HG03039 (cell line): ENCODE measurements at regions not wholly inside any gene's neighbourhood (a gene's known extent, or its start where the extent isn't known, plus 50 kb on each side); places are given as distances from the start of the nearest gene placed in this dataset.

ENCODE experiments used
- ATAC-seq: cut with Tn5 transposase; IDR thresholded peaks from one replicate; pipeline ENCODE4 v1.9.1; 2021; ENCODE audit warnings: mild to moderate bottlenecking, moderate library complexity; ENCODE audit not compliant: unreplicated experiment

GRCh38 chr4:186886759-186887158, 163.1 kb upstream of the FAT1 start:
- no peak for ATAC-seq

- no peak for ATAC-seq
These were observed 163.6 kb upstream of the FAT1 start for GRCh38 chr4:186887291-186887700.

- ATAC-seq = no peak
These were observed 164.1 kb upstream of the FAT1 start for GRCh38 chr4:186887752-186888151.

GRCh38 chr4:186889876-186890643, 166.4 kb upstream of the FAT1 start:
- no peak for ATAC-seq

- no peak for ATAC-seq
These were observed 168.3 kb upstream of the FAT1 start for GRCh38 chr4:186891859-186892486.

GRCh38 chr4:186898367-186898766, 174.7 kb upstream of the FAT1 start:
- ATAC-seq = no peak

- no peak for ATAC-seq
These were observed 176.7 kb upstream of the FAT1 start for GRCh38 chr4:186900232-186900900.

GRCh38 chr4:186900984-186901383, 177.3 kb upstream of the FAT1 start:
- no peak for ATAC-seq

GRCh38 chr4:186901850-186902249, 178.2 kb upstream of the FAT1 start:
- no peak for ATAC-seq

GRCh38 chr4:186902361-186902760, 178.7 kb upstream of the FAT1 start:
- ATAC-seq = no peak

GRCh38 chr4:186904101-186904500, 180.4 kb upstream of the FAT1 start:
- no peak for ATAC-seq

GRCh38 chr4:186906722-186907121, 183.1 kb upstream of the FAT1 start:
- ATAC-seq = no peak

GRCh38 chr4:186910385-186910784, 186.7 kb upstream of the FAT1 start:
- no peak for ATAC-seq

- ATAC-seq = no peak
These were observed 188.9 kb upstream of the FAT1 start for GRCh38 chr4:186912606-186913005.

- no peak for ATAC-seq
These were observed 192.2 kb upstream of the FAT1 start for GRCh38 chr4:186915816-186916215.

GRCh38 chr4:186917136-186917535, 193.5 kb upstream of the FAT1 start:
- no peak for ATAC-seq

GRCh38 chr4:186918466-186918865, 194.8 kb upstream of the FAT1 start:
- ATAC-seq = no peak

- no peak for ATAC-seq
These were observed 195.7 kb upstream of the FAT1 start for GRCh38 chr4:186919340-186919739.

GRCh38 chr4:186920483-186920882, 196.8 kb upstream of the FAT1 start:
- no peak for ATAC-seq

- no peak for ATAC-seq
These were observed 197.3 kb upstream of the FAT1 start for GRCh38 chr4:186920992-186921391.

GRCh38 chr4:186924723-186925122, 201.1 kb upstream of the FAT1 start:
- no peak for ATAC-seq

GRCh38 chr4:186927624-186928023, 204.0 kb upstream of the FAT1 start:
- no peak for ATAC-seq
